GM23338 (cell line): ENCODE measurements at regions not wholly inside any gene's neighbourhood (a gene's known extent, or its start where the extent isn't known, plus 50 kb on each side); places are given as distances from the start of the nearest gene placed in this dataset.

Experiments
- ATAC-seq: fragments of 200-7000 bp; cut with Tn5 transposase; 3 replicates; pipeline ENCODE4 v1.9.1; 2020
- DNase-seq: peaks from one replicate; pipeline ENCODE4 v3.0.0-alpha.2; 2015; ENCODE audit warnings: low spot score
- H2AFZ ChIP-seq: fragments of 200-600 bp; sonication (generic); 2 replicates; pipeline ENCODE4 v1.8.0; 2016; ENCODE audit warnings: antibody characterized with exemption, mild to moderate bottlenecking, moderate library complexity
- H3F3A ChIP-seq: fragments of 200-600 bp; sonication (generic); replicated peaks from 2 replicates; pipeline ENCODE4 v1.8.0; 2017; ENCODE audit warnings: antibody characterized with exemption, mixed run types, low read depth
- H3K27ac ChIP-seq: fragments of 200-600 bp; sonication (generic); 2 replicates; pipeline ENCODE4 v1.6.1; 2016; ENCODE audit warnings: low read depth
- H3K27me3 ChIP-seq: fragments of 200-600 bp; sonication (generic); 2 replicates; pipeline ENCODE4 v1.8.0; 2016; ENCODE audit warnings: mild to moderate bottlenecking, mixed run types, moderate library complexity; ENCODE audit not compliant: insufficient read depth
- H3K36me3 ChIP-seq: fragments of 200-600 bp; sonication (generic); 2 replicates; pipeline ENCODE4 v1.8.0; 2016; ENCODE audit warnings: mild to moderate bottlenecking; ENCODE audit not compliant: insufficient read depth
- H3K4me1 ChIP-seq: fragments of 200-600 bp; sonication (generic); 2 replicates; pipeline ENCODE4 v1.8.0; 2016; ENCODE audit warnings: mild to moderate bottlenecking, moderate library complexity; ENCODE audit not compliant: insufficient read depth
- H3K4me2 ChIP-seq: fragments of 200-600 bp; sonication (generic); 2 replicates; pipeline ENCODE4 v1.7.1; 2017; ENCODE audit warnings: mixed run types
- H3K4me3 ChIP-seq: fragments of 200-600 bp; sonication (generic); 2 replicates; pipeline ENCODE4 v1.6.1; 2016; ENCODE audit warnings: mixed run types
- H3K79me2 ChIP-seq: fragments of 200-600 bp; sonication (generic); replicated peaks from 2 replicates; pipeline ENCODE4 v1.8.0; 2017; ENCODE audit warnings: mild to moderate bottlenecking; ENCODE audit not compliant: insufficient read depth
- H3K9me2 ChIP-seq: fragments of 200-600 bp; sonication (generic); 2 replicates; pipeline ENCODE4 v1.8.0; 2017; ENCODE audit not compliant: insufficient read depth
- H4K20me1 ChIP-seq: fragments of 200-600 bp; sonication (generic); replicated peaks from 2 replicates; pipeline ENCODE4 v1.8.0; 2017; ENCODE audit warnings: mild to moderate bottlenecking; ENCODE audit not compliant: insufficient read depth
- H3K27ac Mint-ChIP-seq: 2 replicates; pipeline ENCODE4 v1.8.0; 2020; ENCODE audit warnings: inconsistent platforms, mild to moderate bottlenecking, moderate library complexity, mixed read lengths
- H3K27me3 Mint-ChIP-seq: 3 replicates; pipeline ENCODE4 v1.8.0; 2022; ENCODE audit warnings: low read depth, mild to moderate bottlenecking, moderate library complexity, mixed read lengths, inconsistent platforms; ENCODE audit not compliant: insufficient read depth, poor library complexity
- H3K36me3 Mint-ChIP-seq: 3 replicates; pipeline ENCODE4 v1.8.0; 2021; ENCODE audit warnings: low read depth, mild to moderate bottlenecking, inconsistent platforms, moderate library complexity, mixed read lengths
- H3K4me1 Mint-ChIP-seq: 3 replicates; pipeline ENCODE4 v1.8.0; 2020; ENCODE audit warnings: mild to moderate bottlenecking, inconsistent platforms, mixed read lengths
- H3K4me3 Mint-ChIP-seq: 3 replicates; pipeline ENCODE4 v1.8.0; 2021; ENCODE audit warnings: moderate library complexity, mild to moderate bottlenecking, inconsistent platforms, mixed read lengths
- H3K9me3 Mint-ChIP-seq: 3 replicates; pipeline ENCODE4 v1.8.0; 2020; ENCODE audit warnings: moderate library complexity, mild to moderate bottlenecking, inconsistent platforms, mixed read lengths
- CREB1 ChIP-seq: fragments of 250-450 bp; sonication (Bioruptor Pico); IDR thresholded peaks from 2 replicates; pipeline ENCODE4 v1.5.0; 2020; ENCODE audit warnings: low read depth, mild to moderate bottlenecking, moderate library complexity
- CTCF ChIP-seq, 2 experiments: fragments of 200-600 bp in 1 of 2; sonication (generic) in 1 of 2; conservative IDR thresholded peaks; 2 replicates each; pipeline versions ENCODE4 v1.5.1 to v1.6.1; 2016 to 2017; ENCODE audit warnings: antibody characterized with exemption in 2 of 2, low read depth in 2 of 2, mild to moderate bottlenecking in 2 of 2, moderate library complexity in 1 of 2
- ETS1 ChIP-seq: IDR thresholded peaks from 2 replicates; pipeline ENCODE4 v1.6.1; 2016; ENCODE audit warnings: antibody characterized with exemption
- EZH2 ChIP-seq: fragments of 200-600 bp; sonication (generic); IDR thresholded peaks from one replicate; pipeline ENCODE4 v1.8.0; 2017; ENCODE audit warnings: antibody characterized with exemption, mild to moderate bottlenecking, low read depth; ENCODE audit not compliant: unreplicated experiment
- EZH2phosphoT487 ChIP-seq: fragments of 200-600 bp; sonication (generic); IDR thresholded peaks from one replicate; pipeline ENCODE4 v1.8.1; 2018; ENCODE audit warnings: antibody characterized with exemption; ENCODE audit not compliant: unreplicated experiment
- JUNB ChIP-seq: IDR thresholded peaks from one replicate; pipeline ENCODE4 v1.6.1; 2016; ENCODE audit warnings: antibody characterized with exemption; ENCODE audit not compliant: unreplicated experiment
- NANOG ChIP-seq: IDR thresholded peaks from 2 replicates; pipeline ENCODE4 v1.6.1; 2016; ENCODE audit warnings: antibody characterized with exemption, borderline replicate concordance
- POLR2AphosphoS5 ChIP-seq: IDR thresholded peaks from 2 replicates; pipeline ENCODE4 v1.6.1; 2016; ENCODE audit warnings: antibody characterized with exemption, low read depth
- REST ChIP-seq: IDR thresholded peaks from one replicate; pipeline ENCODE4 v1.6.1; 2018; ENCODE audit warnings: antibody characterized with exemption; ENCODE audit not compliant: unreplicated experiment
- STAT1 ChIP-seq: IDR thresholded peaks from one replicate; pipeline ENCODE4 v1.6.1; 2016; ENCODE audit warnings: antibody characterized with exemption; ENCODE audit not compliant: unreplicated experiment
- ZNF114 ChIP-seq: fragments of 250-450 bp; sonication (Bioruptor Pico); IDR thresholded peaks from 2 replicates; pipeline ENCODE4 v1.5.0; 2020; ENCODE audit warnings: mild to moderate bottlenecking, moderate library complexity
- ZNF331 ChIP-seq: fragments of 250-450 bp; sonication (Bioruptor Pico); IDR thresholded peaks from 2 replicates; pipeline ENCODE4 v1.5.0; 2020; ENCODE audit warnings: low read depth, mild to moderate bottlenecking, moderate library complexity
- ZNF462 ChIP-seq: fragments of 250-450 bp; sonication (Bioruptor Pico); IDR thresholded peaks from 2 replicates; pipeline ENCODE4 v1.5.0; 2020; ENCODE audit warnings: mild to moderate bottlenecking, moderate library complexity

- Histone ChIP-seq H3K9me2 (peaks cover 9% of the 10 kb centered on the region; the same call in 1 of the 2 replicates), H3K4me2 (no peak overlapping the region), H4K20me1 (no peaks in the 10 kb centered on the region), H3K4me3 (no peak overlapping the region), H3K27me3 (no peaks in the 10 kb centered on the region), H3K79me2 (no peaks in the 10 kb centered on the region), H3K4me1 (peaks cover 23% of the 10 kb centered on the region), H2AFZ (no peak overlapping the region), H3F3A (no peaks in the 10 kb centered on the region), H3K36me3 (no peaks in the 10 kb centered on the region), H3K27ac (no peak overlapping the region)
- ATAC-seq (no peak), DNase-seq (no peak)
- Mint-ChIP-seq H3K27me3 (peaks cover 2% of the 10 kb centered on the region), H3K4me3 (no peak overlapping the region), H3K9me3 (no peaks in the 10 kb centered on the region), H3K4me1 (peaks cover 19% of the 10 kb centered on the region), H3K36me3 (no peaks in the 10 kb centered on the region), H3K27ac (no peak overlapping the region)
- TF ChIP-seq POLR2AphosphoS5 (no peak), JUNB (no peak), ZNF331 (no peak), REST (no peak), ETS1 (no peak), EZH2phosphoT487 (no peak), ZNF114 (no peak), CREB1 (CRISPR knock-in tag) (no peak), ZNF462 (CRISPR knock-in tag) (no peak), EZH2 (no peak), CTCF (conservative IDR thresholded peaks at IDR 0.05; ENCODE audit: low read depth in 2 of 2) (no peak), STAT1 (no peak), NANOG (no peak)
Measured at GRCh38 chr18:66760559-66760958, 156.7 kb upstream of the CDH19 start.
